BJ (cell line): ENCODE measurements at regions not wholly inside any gene's neighbourhood (a gene's known extent, or its start where the extent isn't known, plus 50 kb on each side); places are given as distances from the start of the nearest gene placed in this dataset.

Experiments
- CTCF ChIA-PET: fragments of 350-600 bp; formaldehyde crosslinking; extraction: SDS; loops from one replicate; lab custom pipeline; 2021; ENCODE audit warnings: antibody characterized with exemption, inconsistent platforms; lab: Yijun Ruan, JAX
- POLR2A ChIA-PET: fragments of 300-600 bp; sonication (Branson Sonifier 250); formaldehyde crosslinking; extraction: SDS; loops from one replicate; lab custom pipeline; 2021; ENCODE audit warnings: antibody characterized with exemption; lab: Charles Lee
- DNase-seq: peaks from one replicate; pipeline ENCODE4 v3.0.0-alpha.2; 2011; ENCODE audit warnings: low read depth
- H3K27me3 ChIP-seq: 2 replicates; pipeline ENCODE4 v1.6.0; 2011; ENCODE audit warnings: low read length; ENCODE audit not compliant: control insufficient read depth, insufficient read depth
- H3K36me3 ChIP-seq: 2 replicates; pipeline ENCODE4 v1.5.1; 2011; ENCODE audit warnings: low read length; ENCODE audit not compliant: control insufficient read depth, insufficient read depth
- H3K4me3 ChIP-seq: 2 replicates; pipeline ENCODE4 v1.5.1; 2011; ENCODE audit warnings: low read depth, mild to moderate bottlenecking, control low read depth, low read length
- CTCF ChIP-seq: IDR thresholded peaks from 2 replicates; pipeline ENCODE4 v1.5.1; 2011; ENCODE audit warnings: low read depth, mild to moderate bottlenecking, control low read depth, inconsistent platforms, low read length, moderate library complexity; ENCODE audit not compliant: insufficient read depth

DNA sequence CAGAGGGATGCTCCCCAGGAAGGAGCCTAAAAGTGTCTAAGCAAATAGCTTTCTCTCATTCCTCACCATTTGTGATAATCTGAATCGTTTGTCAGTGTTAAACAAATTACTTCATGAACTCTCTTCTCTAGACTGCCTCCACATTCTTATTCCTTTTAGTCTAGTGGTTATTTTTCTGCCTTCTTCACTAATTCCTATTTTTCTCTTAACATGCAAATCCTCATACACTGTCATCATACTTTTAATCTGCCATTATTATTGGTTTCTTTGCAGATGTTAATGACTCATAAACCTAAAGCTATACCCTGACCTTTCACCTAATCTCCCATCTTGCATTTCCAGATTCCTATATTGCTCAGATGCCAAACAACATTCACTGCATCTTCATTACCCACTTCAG, 428.9 kb downstream of the EFNA5 start:
- no peak overlapping the region for H3K4me3 ChIP-seq
- POLR2A ChIA-PET, result no interaction called here
- no peak for DNase-seq
- no peak for TF ChIP-seq CTCF
- H3K27me3 ChIP-seq, result no peaks in the 10 kb centered on the region
- CTCF ChIA-PET, result no interaction called here
- no peaks in the 10 kb centered on the region for H3K36me3 ChIP-seq

DNA sequence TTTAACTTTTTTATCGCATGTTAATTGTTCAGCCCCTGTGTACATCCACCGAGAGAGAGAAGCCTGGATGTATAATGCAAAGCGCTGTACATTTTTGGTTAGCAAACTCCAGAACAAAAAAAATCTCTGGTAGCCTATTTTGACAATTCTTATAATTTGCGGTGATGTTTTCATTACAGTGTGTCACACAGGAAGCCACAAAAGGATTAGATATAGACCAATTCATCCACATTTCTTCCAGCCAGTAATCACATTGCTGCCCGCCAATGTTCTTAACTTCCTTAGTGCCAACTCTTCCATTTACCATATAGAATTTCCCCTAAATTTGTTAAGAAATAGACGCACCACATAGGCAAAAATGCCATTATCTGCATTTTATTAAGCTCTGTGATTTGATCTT, 435.6 kb downstream of the EFNA5 start:
- DNase-seq, result no peak
- TF ChIP-seq CTCF, result no peak
- Histone ChIP-seq H3K36me3 (no peaks in the 10 kb centered on the region), H3K4me3 (no peak overlapping the region), H3K27me3 (no peaks in the 10 kb centered on the region)
- CTCF ChIA-PET, result interaction anchor here (1.3 kb wide), 1 partner anchor 9 kb away, joined by 3 read pairs; no protein-coding TSS in a partner anchor
- POLR2A ChIA-PET, result no interaction called here

DNA sequence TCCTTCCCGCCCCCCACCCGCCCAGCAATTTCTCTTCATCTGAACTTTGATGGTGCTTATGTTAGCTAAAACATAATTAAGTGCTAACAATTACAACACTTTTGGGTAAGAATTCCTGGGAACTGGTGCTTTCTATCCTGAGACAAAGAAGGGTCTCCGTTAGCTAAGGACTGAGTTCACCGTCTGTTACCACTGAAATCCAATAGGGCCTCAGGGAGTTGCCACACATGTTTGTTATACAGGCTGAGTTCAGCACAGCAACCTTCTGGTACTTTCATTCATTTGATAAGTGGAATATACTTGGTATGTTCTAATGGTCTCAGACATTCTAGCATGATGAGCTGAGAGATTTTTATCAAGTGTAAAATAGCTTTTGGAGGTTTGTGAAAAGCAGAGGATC, 437.9 kb downstream of the EFNA5 start:
- no peaks in the 10 kb centered on the region for H3K36me3 ChIP-seq
- H3K4me3 ChIP-seq, result no peak overlapping the region
- ChIA-PET POLR2A (no interaction called here), CTCF (interaction anchor here (1.0 kb wide), 1 partner anchor 16 kb away, joined by 3 read pairs; no protein-coding TSS in a partner anchor)
- TF ChIP-seq CTCF, result no peak
- DNase-seq, result no peak
- H3K27me3 ChIP-seq, result no peaks in the 10 kb centered on the region

DNA sequence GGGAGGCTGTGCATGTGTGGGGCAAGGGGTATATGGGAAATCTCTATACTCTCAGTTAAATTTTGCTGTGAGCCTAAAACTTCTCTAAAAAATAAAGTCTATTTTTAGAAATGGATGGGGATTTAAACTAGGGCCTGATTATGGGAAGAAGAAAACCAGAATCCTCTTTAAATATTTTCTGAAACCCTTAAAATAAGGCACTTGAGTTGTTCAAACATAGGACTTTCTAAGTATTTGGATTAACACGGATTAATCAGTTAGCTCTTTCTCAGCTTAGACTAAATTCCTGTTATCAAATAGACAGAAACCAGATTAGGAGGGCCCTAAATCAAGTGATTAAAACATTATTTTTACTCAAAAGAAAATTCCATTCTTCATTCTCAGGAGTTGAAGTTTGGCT, 438.4 kb downstream of the EFNA5 start:
- no peaks in the 10 kb centered on the region for H3K36me3 ChIP-seq
- no peak for TF ChIP-seq CTCF
- no peaks in the 10 kb centered on the region for H3K27me3 ChIP-seq
- ChIA-PET POLR2A (no interaction called here), CTCF (interaction anchor here (1.0 kb wide), 1 partner anchor 16 kb away, joined by 3 read pairs; no protein-coding TSS in a partner anchor)
- no peak overlapping the region for H3K4me3 ChIP-seq
- no peak for DNase-seq

GRCh38 chr5:107231191-107231590, 439.5 kb downstream of the EFNA5 start:
- DNase-seq, result no peak
- Histone ChIP-seq H3K27me3 (no peaks in the 10 kb centered on the region), H3K36me3 (no peaks in the 10 kb centered on the region), H3K4me3 (no peak overlapping the region)
- CTCF ChIA-PET, result no interaction called here
- POLR2A ChIA-PET, result no interaction called here
- TF ChIP-seq CTCF, result no peak
